Ramos (cell line): ENCODE measurements at regions not wholly inside any gene's neighbourhood (a gene's known extent, or its start where the extent isn't known, plus 50 kb on each side); places are given as distances from the start of the nearest gene placed in this dataset.

ENCODE experiments used
- in situ Hi-C: fragments of 300-500 bp; cut with MboI; formaldehyde crosslinking; loops from one replicate; pipeline ENCODE4 v1.14.3; 2022; ENCODE audit warnings: low sequenced_read_pairs; ENCODE audit not compliant: unreplicated experiment

- in situ Hi-C loops: no loop called here
Measured at GRCh38 chr13:73517766-73518165, 459.0 kb downstream of the KLF5 start.

- in situ Hi-C loops: no loop called here
Measured at GRCh38 chr13:73516731-73517130, 457.9 kb downstream of the KLF5 start.

GRCh38 chr13:73514208-73514607 lies 455.4 kb downstream of the KLF5 start:
- in situ Hi-C loops: no loop called here

- in situ Hi-C loops: no loop called here
Measured at GRCh38 chr13:73513751-73514150, 454.9 kb downstream of the KLF5 start.

GRCh38 chr13:73508841-73509240 lies 450.0 kb downstream of the KLF5 start:
- in situ Hi-C loops: no loop called here

GRCh38 chr13:73505376-73505890 lies 446.6 kb downstream of the KLF5 start:
- in situ Hi-C loops: no loop called here

- in situ Hi-C loops: no loop called here
Measured at GRCh38 chr13:73499695-73500094, 440.9 kb downstream of the KLF5 start.

GRCh38 chr13:73497430-73497829 lies 438.6 kb downstream of the KLF5 start:
- in situ Hi-C loops: no loop called here

GRCh38 chr13:73496711-73497110 lies 437.9 kb downstream of the KLF5 start:
- in situ Hi-C loops: no loop called here

- in situ Hi-C loops: no loop called here
Measured at GRCh38 chr13:73492811-73493210, 434.0 kb downstream of the KLF5 start.

GRCh38 chr13:73482556-73482955 lies 423.8 kb downstream of the KLF5 start:
- in situ Hi-C loops: no loop called here

GRCh38 chr13:73481886-73482445 lies 423.2 kb downstream of the KLF5 start:
- in situ Hi-C loops: no loop called here

- in situ Hi-C loops: no loop called here
Measured at GRCh38 chr13:73480779-73481559, 422.2 kb downstream of the KLF5 start.

- in situ Hi-C loops: no loop called here
Measured at GRCh38 chr13:73479856-73480255, 421.1 kb downstream of the KLF5 start.

- in situ Hi-C loops: no loop called here
Measured at GRCh38 chr13:73479351-73479750, 420.5 kb downstream of the KLF5 start.

GRCh38 chr13:73477441-73477840 lies 418.6 kb downstream of the KLF5 start:
- in situ Hi-C loops: no loop called here

- in situ Hi-C loops: no loop called here
Measured at GRCh38 chr13:73473016-73473415, 414.2 kb downstream of the KLF5 start.

GRCh38 chr13:73467125-73467524 lies 408.3 kb downstream of the KLF5 start:
- in situ Hi-C loops: no loop called here

- in situ Hi-C loops: no loop called here
Measured at GRCh38 chr13:73466561-73466960, 407.8 kb downstream of the KLF5 start.

GRCh38 chr13:73465617-73465971 lies 406.8 kb downstream of the KLF5 start:
- in situ Hi-C loops: no loop called here

- in situ Hi-C loops: no loop called here
Measured at GRCh38 chr13:73464758-73465616, 406.2 kb downstream of the KLF5 start.
